PC-3 (cell line): ENCODE measurements at regions not wholly inside any gene's neighbourhood (a gene's known extent, or its start where the extent isn't known, plus 50 kb on each side); places are given as distances from the start of the nearest gene placed in this dataset.

Experiments
- ATAC-seq: fragments of 200-7000 bp; cut with Tn5 transposase; 2 replicates; pipeline ENCODE4 v1.9.1; 2020; ENCODE audit warnings: mild to moderate bottlenecking, moderate library complexity
- BruUV-seq: library from RNA; stranded (reverse); fragments of 400-500 nt; replicated peaks from 2 replicates; lab custom pipeline; 2021; lab: Mats Ljungman, UMichigan
- CTCF ChIA-PET: fragments of 300-600 bp; sonication (Branson Sonifier 250); formaldehyde crosslinking; loops from one replicate; lab custom pipeline; 2022; ENCODE audit warnings: antibody characterized with exemption; lab: Charles Lee
- POLR2A ChIA-PET: fragments of 300-600 bp; sonication (Branson Sonifier 250); formaldehyde crosslinking; loops from one replicate; lab custom pipeline; 2022; ENCODE audit warnings: antibody characterized with exemption; ENCODE audit not compliant: unreplicated experiment; lab: Charles Lee
- DNase-seq: peaks from one replicate; pipeline ENCODE4 v3.0.0-alpha.2; 2015
- H2AFZ ChIP-seq: fragments of 300-600 bp; sonication (generic); 2 replicates; pipeline ENCODE4 v1.6.0; 2016; ENCODE audit warnings: antibody characterized with exemption, low read length
- H3F3A ChIP-seq: fragments of 300-600 bp; sonication (generic); one replicate; pipeline ENCODE4 v1.6.0; 2017; ENCODE audit warnings: antibody characterized with exemption, low read length, control low read depth, mild to moderate bottlenecking; ENCODE audit not compliant: unreplicated experiment
- H3K27ac ChIP-seq: fragments of 300-600 bp; sonication (generic); 2 replicates; pipeline ENCODE4 v1.5.1; 2016; ENCODE audit warnings: mild to moderate bottlenecking, low read length
- H3K27me3 ChIP-seq: fragments of 300-600 bp; sonication (generic); 2 replicates; pipeline ENCODE4 v1.6.1; 2016; ENCODE audit warnings: low read length, mixed read lengths
- H3K36me3 ChIP-seq: fragments of 300-600 bp; sonication (generic); 2 replicates; pipeline ENCODE4 v1.6.1; 2016; ENCODE audit warnings: low read depth, mixed run types, low read length, mixed read lengths
- H3K4me1 ChIP-seq: fragments of 300-600 bp; sonication (generic); 2 replicates; pipeline ENCODE4 v1.5.1; 2016; ENCODE audit warnings: low read length; ENCODE audit not compliant: insufficient read depth
- H3K4me2 ChIP-seq: fragments of 300-600 bp; sonication (generic); 2 replicates; pipeline ENCODE4 v1.6.0; 2016; ENCODE audit warnings: low read length
- H3K4me3 ChIP-seq: fragments of 300-600 bp; sonication (generic); 2 replicates; pipeline ENCODE4 v1.5.1; 2016; ENCODE audit warnings: mild to moderate bottlenecking, low read length, mixed read lengths
- H3K79me2 ChIP-seq: fragments of 300-600 bp; sonication (generic); 2 replicates; pipeline ENCODE4 v1.6.1; 2017; ENCODE audit warnings: low read length, mixed read lengths
- H3K9ac ChIP-seq: fragments of 300-600 bp; sonication (generic); 2 replicates; pipeline ENCODE4 v1.6.0; 2016; ENCODE audit warnings: mild to moderate bottlenecking, low read length
- H3K9me2 ChIP-seq: fragments of 300-600 bp; sonication (generic); replicated peaks from 2 replicates; pipeline ENCODE4 v1.6.1; 2016; ENCODE audit warnings: mixed run types, low read length, mixed read lengths
- H3K9me3 ChIP-seq: fragments of 300-600 bp; sonication (generic); 2 replicates; pipeline ENCODE4 v1.6.1; 2016; ENCODE audit warnings: low read length, mixed read lengths
- H4K20me1 ChIP-seq: fragments of 300-600 bp; sonication (generic); 2 replicates; pipeline ENCODE4 v1.6.1; 2016; ENCODE audit warnings: low read length, mixed read lengths
- EZH2 ChIP-seq: fragments of 300-600 bp; sonication (generic); IDR thresholded peaks from one replicate; pipeline ENCODE4 v1.6.1; 2017; ENCODE audit warnings: antibody characterized with exemption, mild to moderate bottlenecking, low read length; ENCODE audit not compliant: unreplicated experiment
- EZH2phosphoT487 ChIP-seq: fragments of 300-600 bp; sonication (generic); IDR thresholded peaks from 2 replicates; pipeline ENCODE4 v1.6.1; 2018; ENCODE audit warnings: mild to moderate bottlenecking, antibody characterized with exemption, low read length, borderline replicate concordance
- intact Hi-C: fragments of 100-400 bp; cut with micrococcal nuclease; formaldehyde crosslinking; loops from 2 replicates; pipeline ENCODE4 v1.9.0; 2023
- TF ChIP-seq, protein P1 (sequence below): fragments of 300-600 bp; sonication (generic); conservative IDR thresholded peaks from 2 replicates; pipeline ENCODE4 v1.5.1; 2017; ENCODE audit warnings: antibody characterized with exemption, low read depth, mild to moderate bottlenecking, low read length

DNA sequence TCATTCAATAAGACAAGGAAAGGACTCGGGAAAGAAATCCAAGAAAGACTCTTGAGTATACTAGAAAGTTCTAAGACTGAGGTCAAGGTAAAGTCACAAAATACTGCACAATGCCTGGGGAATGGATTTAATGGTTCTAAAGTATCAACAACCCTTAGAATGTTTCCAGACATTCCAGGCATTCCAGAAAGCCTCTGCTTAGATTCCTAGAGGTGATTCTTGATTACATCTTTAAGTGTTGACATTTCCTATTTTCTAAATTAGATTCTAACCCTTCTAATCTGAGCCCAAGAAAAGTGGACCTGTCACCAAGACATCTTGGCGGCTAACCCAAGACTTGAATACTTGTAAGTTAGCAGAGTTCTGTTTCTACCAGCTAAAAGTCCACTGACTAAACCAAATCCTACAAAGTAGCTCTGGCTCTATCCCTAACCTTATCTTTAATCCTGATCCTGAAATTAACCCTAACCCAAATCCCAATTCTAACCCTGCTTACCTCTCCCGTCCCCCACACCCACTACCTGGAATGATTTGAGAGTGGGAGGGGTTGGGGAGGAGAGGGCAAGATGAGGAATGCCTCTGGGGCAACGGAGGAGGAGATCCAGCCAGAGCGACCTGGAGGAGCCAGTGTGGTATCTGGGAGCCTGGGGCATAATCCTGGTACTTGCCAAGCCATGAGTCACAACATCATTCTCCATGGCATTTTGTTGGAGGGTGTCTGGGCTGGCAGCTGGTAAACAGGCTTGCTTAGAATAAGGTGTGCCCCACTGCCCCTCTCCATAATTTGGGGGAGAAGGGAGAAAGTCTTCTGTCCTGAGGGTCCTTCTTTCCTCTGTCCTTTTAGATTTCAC is 93.4 kb upstream of the HOXC13 start:
- no peak for TF ChIP-seq EZH2phosphoT487
- no peak for TF ChIP-seq EZH2
- TF ChIP-seq, protein P1, sequence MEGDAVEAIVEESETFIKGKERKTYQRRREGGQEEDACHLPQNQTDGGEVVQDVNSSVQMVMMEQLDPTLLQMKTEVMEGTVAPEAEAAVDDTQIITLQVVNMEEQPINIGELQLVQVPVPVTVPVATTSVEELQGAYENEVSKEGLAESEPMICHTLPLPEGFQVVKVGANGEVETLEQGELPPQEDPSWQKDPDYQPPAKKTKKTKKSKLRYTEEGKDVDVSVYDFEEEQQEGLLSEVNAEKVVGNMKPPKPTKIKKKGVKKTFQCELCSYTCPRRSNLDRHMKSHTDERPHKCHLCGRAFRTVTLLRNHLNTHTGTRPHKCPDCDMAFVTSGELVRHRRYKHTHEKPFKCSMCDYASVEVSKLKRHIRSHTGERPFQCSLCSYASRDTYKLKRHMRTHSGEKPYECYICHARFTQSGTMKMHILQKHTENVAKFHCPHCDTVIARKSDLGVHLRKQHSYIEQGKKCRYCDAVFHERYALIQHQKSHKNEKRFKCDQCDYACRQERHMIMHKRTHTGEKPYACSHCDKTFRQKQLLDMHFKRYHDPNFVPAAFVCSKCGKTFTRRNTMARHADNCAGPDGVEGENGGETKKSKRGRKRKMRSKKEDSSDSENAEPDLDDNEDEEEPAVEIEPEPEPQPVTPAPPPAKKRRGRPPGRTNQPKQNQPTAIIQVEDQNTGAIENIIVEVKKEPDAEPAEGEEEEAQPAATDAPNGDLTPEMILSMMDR: no peak
- Histone ChIP-seq H3K4me2 (peak overlapping the region; percentile 45), H3K9me3 (no peaks in the 10 kb centered on the region), H3K4me1 (peaks cover 34% of the 10 kb centered on the region), H3K79me2 (no peaks in the 10 kb centered on the region), H3K4me3 (no peak overlapping the region), H3K27ac (peak overlapping the region; percentile 43), H3K27me3 (no peaks in the 10 kb centered on the region), H3K9ac (no peak overlapping the region), H3K9me2 (no peaks in the 10 kb centered on the region), H2AFZ (no peak overlapping the region), H3K36me3 (no peaks in the 10 kb centered on the region), H4K20me1 (no peaks in the 10 kb centered on the region), H3F3A (no peaks in the 10 kb centered on the region)
- intact Hi-C loops: no loop called here
- peak; percentile 97 for DNase-seq
- POLR2A ChIA-PET: interaction anchor here (0.6 kb wide), 1 partner anchor 25 kb away, joined by 3 read pairs; no protein-coding TSS in a partner anchor
- peak; percentile 98 for ATAC-seq
- no TSS peak for BruUV-seq
- CTCF ChIA-PET: interaction anchor here (0.6 kb wide), 1 partner anchor 998 kb away, joined by 3 read pairs; no protein-coding TSS in a partner anchor

- H3K4me2 ChIP-seq: peak overlapping the region; percentile 45
- ChIA-PET POLR2A (interaction anchor here (0.6 kb wide), 1 partner anchor 24 kb away, joined by 3 read pairs; no protein-coding TSS in a partner anchor), CTCF (interaction anchor here (0.6 kb wide), 1 partner anchor 998 kb away, joined by 3 read pairs; no protein-coding TSS in a partner anchor)
- BruUV-seq: no TSS peak
- H3K9me3 ChIP-seq: no peaks in the 10 kb centered on the region
- H3K4me3 ChIP-seq: no peak overlapping the region
- H3K4me1 ChIP-seq: peaks cover 34% of the 10 kb centered on the region
- peak; percentile 40 for ATAC-seq
- no peaks in the 10 kb centered on the region for H4K20me1 ChIP-seq
- H3K79me2 ChIP-seq: no peaks in the 10 kb centered on the region
- no peak overlapping the region for H3K9ac ChIP-seq
- no peak overlapping the region for H2AFZ ChIP-seq
- DNase-seq: peak; percentile 79
- no peaks in the 10 kb centered on the region for H3F3A ChIP-seq
- H3K36me3 ChIP-seq: no peaks in the 10 kb centered on the region
- H3K27me3 ChIP-seq: no peaks in the 10 kb centered on the region
- peak overlapping the region; percentile 43 for H3K27ac ChIP-seq
- intact Hi-C loops: no loop called here
- TF ChIP-seq, protein P1: no peak
- no peaks in the 10 kb centered on the region for H3K9me2 ChIP-seq
Measured at GRCh38 chr12:53845932-53846331, 92.7 kb upstream of the HOXC13 start.

GRCh38 chr12:53849113-53849512 is 89.5 kb upstream of the HOXC13 start:
- H3K4me2 ChIP-seq: no peak overlapping the region
- H3K9ac ChIP-seq: no peak overlapping the region
- no peaks in the 10 kb centered on the region for H3F3A ChIP-seq
- peaks cover 37% of the 10 kb centered on the region for H3K4me1 ChIP-seq
- DNase-seq (no peak), ATAC-seq (no peak)
- no peaks in the 10 kb centered on the region for H3K36me3 ChIP-seq
- H2AFZ ChIP-seq: no peak overlapping the region
- H3K27me3 ChIP-seq: no peaks in the 10 kb centered on the region
- intact Hi-C loops: no loop called here
- H3K4me3 ChIP-seq: no peak overlapping the region
- no peaks in the 10 kb centered on the region for H3K9me3 ChIP-seq
- CTCF ChIA-PET: no interaction called here
- no peaks in the 10 kb centered on the region for H3K79me2 ChIP-seq
- TF ChIP-seq EZH2 (no peak), EZH2phosphoT487 (no peak)
- TF ChIP-seq, protein P1: no peak
- BruUV-seq: no TSS peak
- H4K20me1 ChIP-seq: no peaks in the 10 kb centered on the region
- H3K9me2 ChIP-seq: no peaks in the 10 kb centered on the region
- no peak overlapping the region for H3K27ac ChIP-seq
- POLR2A ChIA-PET: no interaction called here
